ENCODE measurements at regions not wholly inside any gene's neighbourhood (a gene's known extent, or its start where the extent isn't known, plus 50 kb on each side); places are given as distances from the start of the nearest gene placed in this dataset.

- WGBS, 2 donors = 64 to 75% methylated on average over 4 of the region's 4 CpGs
- no peaks in the 10 kb centered on the region for H3K36me3 ChIP-seq
- no peak overlapping the region for H3K27ac ChIP-seq
- H3K27me3 ChIP-seq = no peaks in the 10 kb centered on the region
- intact Hi-C loops (cut with DNase I) = no loop called here
- no peak for TF ChIP-seq CTCF (IDR thresholded peaks at IDR 0.05)
- no peaks in the 10 kb centered on the region for H3K9me3 ChIP-seq
- H3K4me3 ChIP-seq = no peak overlapping the region
- no peak for FAIRE-seq
- ATAC-seq = no peak
- no peaks in the 10 kb centered on the region for H3K4me1 ChIP-seq
- DNase-seq = no peak
Observed at GRCh38 chr20:48178633-48179032, 393.4 kb upstream of the SULF2 start.

- Histone ChIP-seq H3K36me3 (no peaks in the 10 kb centered on the region), H3K9me3 (no peaks in the 10 kb centered on the region), H3K4me1 (no peaks in the 10 kb centered on the region), H3K4me3 (no peak overlapping the region), H3K27me3 (peaks cover 0 to 4% (median 0%) of the 10 kb centered on the region in 4 donors), H3K27ac (no peak overlapping the region)
- FAIRE-seq = no peak
- intact Hi-C loops (cut with DNase I) = no loop called here
- no peak for DNase-seq
- ATAC-seq = no peak
- no peak for TF ChIP-seq CTCF (IDR thresholded peaks at IDR 0.05)
- 69 to 94% methylated on average over 8 of the region's 8 CpGs for WGBS, 2 donors
Observed at GRCh38 chr20:48177058-48177457, 391.8 kb upstream of the SULF2 start.

GRCh38 chr20:48176139-48176538 is 390.9 kb upstream of the SULF2 start:
- no peaks in the 10 kb centered on the region for H3K36me3 ChIP-seq
- DNase-seq (no peak), ATAC-seq (no peak), FAIRE-seq (no peak)
- 83 to 91% methylated on average over 8 of the region's 8 CpGs for WGBS, 2 donors
- no peaks in the 10 kb centered on the region for H3K9me3 ChIP-seq
- peaks cover 0 to 4% (median 0%) of the 10 kb centered on the region in 4 donors for H3K27me3 ChIP-seq
- H3K27ac ChIP-seq = no peak overlapping the region
- no peak overlapping the region for H3K4me3 ChIP-seq
- intact Hi-C loops (cut with DNase I) = no loop called here
- no peaks in the 10 kb centered on the region for H3K4me1 ChIP-seq
- no peak for TF ChIP-seq CTCF (IDR thresholded peaks at IDR 0.05)

DNA sequence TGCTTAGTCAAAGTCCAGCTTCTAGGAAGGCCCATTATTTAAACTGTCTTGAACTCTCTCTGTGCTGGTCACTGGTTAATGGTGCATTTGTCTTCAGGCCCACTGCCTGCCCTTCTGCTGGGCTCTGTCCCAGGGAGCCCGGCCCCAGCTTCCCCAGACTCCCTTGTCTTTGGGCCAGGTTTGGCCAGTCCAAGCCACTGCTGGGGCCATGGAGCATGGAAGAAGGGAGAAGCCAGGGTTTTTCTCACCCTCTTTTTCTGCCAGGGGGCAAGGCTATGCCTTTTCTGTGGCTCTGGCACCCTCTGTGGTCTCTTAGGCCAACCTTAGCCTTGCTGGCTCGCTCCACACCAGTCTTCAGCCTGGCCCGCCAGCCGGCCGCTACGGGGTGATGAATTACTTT is 390.0 kb upstream of the SULF2 start:
- DNase-seq (no peak), FAIRE-seq (no peak), ATAC-seq (no peak)
- Histone ChIP-seq H3K4me3 (no peak overlapping the region), H3K9me3 (no peaks in the 10 kb centered on the region), H3K4me1 (no peaks in the 10 kb centered on the region), H3K36me3 (no peaks in the 10 kb centered on the region), H3K27me3 (peaks cover 0 to 4% (median 0%) of the 10 kb centered on the region in 4 donors), H3K27ac (no peak overlapping the region)
- 67 to 77% methylated on average over 6 of the region's 6 CpGs for WGBS, 2 donors
- intact Hi-C loops (cut with DNase I) = no loop called here
- no peak for TF ChIP-seq CTCF (IDR thresholded peaks at IDR 0.05)

DNA sequence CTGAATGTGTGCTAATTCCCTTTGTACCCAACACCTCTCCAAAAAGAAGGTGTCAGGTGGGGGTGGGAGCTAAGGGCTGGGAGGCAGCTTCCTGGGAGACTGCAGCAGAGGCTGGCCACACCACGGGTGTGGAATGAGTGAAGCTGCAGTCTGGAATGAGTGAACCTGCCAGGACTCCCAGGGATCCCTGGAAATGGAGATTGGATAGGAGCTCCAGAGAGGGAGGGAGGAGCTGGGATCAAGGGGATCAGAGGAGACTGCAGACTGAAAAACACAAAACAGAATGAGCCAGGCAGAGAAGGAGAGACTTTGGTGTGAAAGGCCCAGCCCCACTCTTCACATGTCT is 387.0 kb upstream of the SULF2 start:
- H3K9me3 ChIP-seq = no peaks in the 10 kb centered on the region
- no peak overlapping the region for H3K4me3 ChIP-seq
- 31 to 79% methylated on average over 1 of the region's 1 CpG for WGBS, 2 donors
- intact Hi-C loops (cut with DNase I) = no loop called here
- peaks cover 0 to 4% (median 0%) of the 10 kb centered on the region in 4 donors for H3K27me3 ChIP-seq
- no peak overlapping the region for H3K27ac ChIP-seq
- no peak for TF ChIP-seq CTCF (IDR thresholded peaks at IDR 0.05)
- FAIRE-seq = no peak
- DNase-seq = no peak
- no peaks in the 10 kb centered on the region for H3K36me3 ChIP-seq
- ATAC-seq = no peak
- no peaks in the 10 kb centered on the region for H3K4me1 ChIP-seq
